ENCODE measurements at regions not wholly inside any gene's neighbourhood (a gene's known extent, or its start where the extent isn't known, plus 50 kb on each side); places are given as distances from the start of the nearest gene placed in this dataset.

GRCh38 chr4:107187091-107187490 is 151.0 kb upstream of the DKK2 start:
- no peak overlapping the region for H3K4me3 ChIP-seq (ENCODE audit: low read depth, low read length)
- TF ChIP-seq CTCF (IDR thresholded peaks at IDR 0.05; ENCODE audit: insufficient read depth, low read length): no peak
- DNase-seq (ENCODE audit: low read depth): no peak

- peak; percentile 83 for TF ChIP-seq CTCF (IDR thresholded peaks at IDR 0.05; ENCODE audit: insufficient read depth, low read length)
- peak; percentile 78 for DNase-seq (ENCODE audit: low read depth)
- no peak overlapping the region for H3K4me3 ChIP-seq (ENCODE audit: low read depth, low read length)
Measured at GRCh38 chr4:107183155-107183774, 147.2 kb upstream of the DKK2 start.

- TF ChIP-seq CTCF (IDR thresholded peaks at IDR 0.05; ENCODE audit: insufficient read depth, low read length): no peak
- H3K4me3 ChIP-seq (ENCODE audit: low read depth, low read length): no peak overlapping the region
- DNase-seq (ENCODE audit: low read depth): no peak
Measured at GRCh38 chr4:107182347-107182746, 146.2 kb upstream of the DKK2 start.

GRCh38 chr4:107166873-107167450 is 130.8 kb upstream of the DKK2 start:
- no peak for TF ChIP-seq CTCF (IDR thresholded peaks at IDR 0.05; ENCODE audit: insufficient read depth, low read length)
- H3K4me3 ChIP-seq (ENCODE audit: low read depth, low read length): no peak overlapping the region
- no peak for DNase-seq (ENCODE audit: low read depth)

GRCh38 chr4:107166181-107166580 is 130.1 kb upstream of the DKK2 start:
- no peak for TF ChIP-seq CTCF (IDR thresholded peaks at IDR 0.05; ENCODE audit: insufficient read depth, low read length)
- no peak for DNase-seq (ENCODE audit: low read depth)
- no peak overlapping the region for H3K4me3 ChIP-seq (ENCODE audit: low read depth, low read length)

- no peak overlapping the region for H3K4me3 ChIP-seq (ENCODE audit: low read depth, low read length)
- DNase-seq (ENCODE audit: low read depth): no peak
- no peak for TF ChIP-seq CTCF (IDR thresholded peaks at IDR 0.05; ENCODE audit: insufficient read depth, low read length)
Measured at GRCh38 chr4:107164962-107165475, 128.9 kb upstream of the DKK2 start.
